K562 (cell line): ENCODE measurements at regions not wholly inside any gene's neighbourhood (a gene's known extent, or its start where the extent isn't known, plus 50 kb on each side); places are given as distances from the start of the nearest gene placed in this dataset.

Experiments
- ATAC-seq: fragments of 200-7000 bp; cut with Tn5 transposase; 3 replicates; pipeline ENCODE4 v1.9.1; 2020; ENCODE audit warnings: moderate library complexity
- BruUV-seq: library from RNA; stranded (reverse); fragments of 400-500 nt; replicated peaks from 2 replicates; lab custom pipeline; 2021; lab: Mats Ljungman, UMichigan
- CTCF ChIA-PET: fragments of 300-600 bp; formaldehyde crosslinking; extraction: SDS; loops from one replicate; lab custom pipeline; 2021; ENCODE audit warnings: low intra/inter-chr PET ratio; lab: Yijun Ruan, JAX
- POLR2A ChIA-PET: fragments of 300-600, 350-650 bp; sonication (Branson Sonifier 250); formaldehyde crosslinking; extraction: SDS; loops from one replicate; lab custom pipeline; 2021; ENCODE audit warnings: antibody characterized with exemption, inconsistent platforms; lab: Yijun Ruan, JAX
- DNase-seq, 4 experiments: peaks; one replicate each; pipeline versions ENCODE4 v3.0.0 to v3.0.0-alpha.2; 2011 to 2018; ENCODE audit warnings: low spot score in 3 of 4, mixed read lengths in 3 of 4; ENCODE audit errors: extremely low read depth in 1 of 4
- FAIRE-seq: peaks from 2 replicates; lab custom pipeline; 2011; peaks lifted over from hg19 to GRCh38; lab: Jason Lieb, UNC
- H2AFZ ChIP-seq: 2 replicates; pipeline ENCODE4 v1.6.0; 2011; ENCODE audit warnings: low read depth, low read length, control low read depth, inconsistent platforms
- H3K27ac ChIP-seq: fragments of 200-600 bp; 3 replicates; pipeline ENCODE4 v1.8.0; 2011; ENCODE audit warnings: low read depth, mild to moderate bottlenecking, control low read depth, inconsistent platforms, low read length, moderate library complexity, mixed read lengths; ENCODE audit errors: extremely low read depth
- H3K27me3 ChIP-seq, 2 experiments: fragments of 300-600 bp in 1 of 2; 2 replicates in 1 of 2; 3 replicates in 1 of 2; pipeline versions ENCODE4 v1.6.0 to v1.8.0; 2011; ENCODE audit warnings: inconsistent platforms in 2 of 2, low read length in 2 of 2, mild to moderate bottlenecking in 1 of 2, mixed read lengths in 1 of 2, moderate library complexity in 1 of 2; ENCODE audit not compliant: control insufficient read depth in 2 of 2, insufficient read depth in 2 of 2
- H3K36me3 ChIP-seq: fragments of 300-600 bp; 3 replicates; pipeline ENCODE4 v1.8.0; 2011; ENCODE audit warnings: mild to moderate bottlenecking, low read length, inconsistent platforms; ENCODE audit not compliant: control insufficient read depth, insufficient read depth
- H3K4me1 ChIP-seq, 2 experiments: fragments of 200-600 bp in 1 of 2; replicated peaks in 1 of 2; 2 replicates in 1 of 2; 3 replicates in 1 of 2; pipeline versions ENCODE4 v1.5.1 to v1.8.0; 2011; ENCODE audit warnings: inconsistent platforms in 2 of 2, low read length in 2 of 2, mild to moderate bottlenecking in 1 of 2, mixed read lengths in 1 of 2, moderate library complexity in 1 of 2; ENCODE audit not compliant: control insufficient read depth in 2 of 2, insufficient read depth in 2 of 2
- H3K4me2 ChIP-seq: 2 replicates; pipeline ENCODE4 v1.6.1; 2011; ENCODE audit warnings: low read length, control low read depth, inconsistent platforms, mixed read lengths; ENCODE audit not compliant: insufficient read depth
- H3K4me3 ChIP-seq: fragments of 200-600 bp; sonication (generic), shearing (Covaris generic); 2 replicates; pipeline ENCODE4 v1.5.1; 2016; ENCODE audit warnings: control low read depth, inconsistent platforms
- H3K79me2 ChIP-seq: fragments of 200-600 bp; 3 replicates; pipeline ENCODE4 v1.8.0; 2011; ENCODE audit warnings: low read length, inconsistent platforms; ENCODE audit not compliant: control insufficient read depth, insufficient read depth
- H3K9ac ChIP-seq, 2 experiments: 2 replicates each; pipeline versions ENCODE4 v1.6.0 to v1.6.1; 2011; ENCODE audit warnings: low read depth in 2 of 2, low read length in 2 of 2, control low read depth in 1 of 2, inconsistent platforms in 1 of 2, mild to moderate bottlenecking in 1 of 2, mixed read lengths in 1 of 2; ENCODE audit not compliant: insufficient read depth in 1 of 2
- H3K9me1 ChIP-seq: one replicate; pipeline ENCODE4 v1.6.0; 2011; ENCODE audit warnings: inconsistent platforms, mild to moderate bottlenecking, low read length, moderate library complexity; ENCODE audit not compliant: control insufficient read depth, insufficient read depth
- H3K9me3 ChIP-seq: replicated peaks from 2 replicates; pipeline ENCODE4 v1.5.1; 2011; ENCODE audit warnings: low read depth, low read length, inconsistent platforms; ENCODE audit not compliant: control insufficient read depth, insufficient read depth
- H4K20me1 ChIP-seq: replicated peaks from 2 replicates; pipeline ENCODE4 v1.6.1; 2011; ENCODE audit warnings: low read length, inconsistent platforms, mixed read lengths; ENCODE audit not compliant: control insufficient read depth, insufficient read depth
- FUS ChIP-seq: fragments of 200-400 bp; formaldehyde crosslinking; optimal IDR thresholded peaks from 2 replicates; pipeline ENCODE3; 2017; ENCODE audit warnings: low read depth, low read length
- JUNB ChIP-seq: fragments of 450-650 bp; formaldehyde crosslinking; conservative IDR thresholded peaks from 2 replicates; pipeline ENCODE4 v1.4.0; 2020; ENCODE audit warnings: mild to moderate bottlenecking
- KDM2B ChIP-seq: fragments of 250-450 bp; sonication (Bioruptor Pico); IDR thresholded peaks from 2 replicates; pipeline ENCODE4 v1.8.0; 2021; ENCODE audit warnings: mild to moderate bottlenecking, moderate library complexity
- KDM4B ChIP-seq, 2 experiments: fragments of 450-650 bp in 1 of 2; sonication (generic) in 1 of 2; IDR thresholded peaks; 2 replicates each; pipeline ENCODE4 v1.6.1; 2016 to 2017; ENCODE audit warnings: borderline replicate concordance in 2 of 2, antibody characterized with exemption in 1 of 2, low read depth in 1 of 2, mild to moderate bottlenecking in 1 of 2
- KLF10 ChIP-seq: fragments of 250-450 bp; sonication (Bioruptor Pico); IDR thresholded peaks from 2 replicates; pipeline ENCODE4 v1.6.1; 2021; ENCODE audit warnings: matching md5 sums
- MTA2 ChIP-seq: fragments of 450-650 bp; IDR thresholded peaks from 2 replicates; pipeline ENCODE4 v1.6.1; 2016; ENCODE audit warnings: low read depth
- NFRKB ChIP-seq: fragments of 450-650 bp; IDR thresholded peaks from 2 replicates; pipeline ENCODE4 v1.6.1; 2016; ENCODE audit warnings: low read depth
- SP1 ChIP-seq: sonication (generic); formaldehyde crosslinking; IDR thresholded peaks from 2 replicates; pipeline ENCODE4 v1.8.1; 2022; ENCODE audit warnings: mild to moderate bottlenecking, missing genetic modification reagents
- TFAM ChIP-seq: fragments of 250-450 bp; sonication (Bioruptor Pico); conservative IDR thresholded peaks from 2 replicates; pipeline ENCODE4 v1.5.0; 2021; ENCODE audit warnings: mild to moderate bottlenecking, moderate library complexity
- ZNF124 ChIP-seq: sonication (generic); formaldehyde crosslinking; IDR thresholded peaks from 2 replicates; pipeline ENCODE4 v1.8.1; 2022; ENCODE audit warnings: missing genetic modification reagents
- ZNF76 ChIP-seq: fragments of 250-450 bp; sonication (Bioruptor Pico); IDR thresholded peaks from 2 replicates; pipeline ENCODE4 v1.4.0; 2020; ENCODE audit warnings: mild to moderate bottlenecking, moderate library complexity, borderline replicate concordance
- ZNF785 ChIP-seq: fragments of 250-450 bp; sonication (Bioruptor Pico); IDR thresholded peaks from 2 replicates; pipeline ENCODE4 v1.4.0; 2020; ENCODE audit warnings: mild to moderate bottlenecking
- ZSCAN32 ChIP-seq: fragments of 450-650 bp; formaldehyde crosslinking; IDR thresholded peaks from 2 replicates; pipeline ENCODE4 v1.4.0; 2020; ENCODE audit warnings: mild to moderate bottlenecking, moderate library complexity
- WGBS: fragments of 100-300 bp; shearing (Covaris generic); methylation state at CpG from one replicate; pipeline ENCODE4 v1.1.6; 2016; ENCODE audit warnings: low coverage, mixed read lengths; ENCODE audit not compliant: insufficient coverage; ENCODE audit errors: missing lambda C conversion rate; 5-methylcytosine and 5-hydroxymethylcytosine counted together
- in situ Hi-C: fragments of 300-500 bp; cut with MboI; formaldehyde crosslinking; loops from 4 replicates; pipeline ENCODE4 v1.15.0; 2018; ENCODE audit warnings: inconsistent platforms, mixed read lengths
- intact Hi-C: fragments of 100-400 bp; cut with micrococcal nuclease; formaldehyde crosslinking; loops from 2 replicates; pipeline ENCODE4 v1.14.2; 2022
- TF ChIP-seq, protein P1 (sequence below): fragments of 450-650 bp; IDR thresholded peaks from 2 replicates; pipeline ENCODE4 v1.7.0; 2016; ENCODE audit warnings: borderline replicate concordance
- TF ChIP-seq, protein P2 (sequence below): sonication (generic); formaldehyde crosslinking; IDR thresholded peaks from 2 replicates; pipeline ENCODE4 v1.8.0; 2023; ENCODE audit warnings: mild to moderate bottlenecking, missing genetic modification reagents
- TF ChIP-seq, protein P3 (sequence below), 2 experiments: fragments of 450-650 bp; conservative IDR thresholded peaks; 2 replicates each; pipeline ENCODE4 v1.6.1; 2017; ENCODE audit warnings: mild to moderate bottlenecking in 2 of 2, moderate library complexity in 2 of 2
- TF ChIP-seq, protein P4 (sequence below): sonication (generic); formaldehyde crosslinking; IDR thresholded peaks from 2 replicates; pipeline ENCODE4 v1.8.0; 2022; ENCODE audit warnings: mild to moderate bottlenecking, missing genetic modification reagents

DNA sequence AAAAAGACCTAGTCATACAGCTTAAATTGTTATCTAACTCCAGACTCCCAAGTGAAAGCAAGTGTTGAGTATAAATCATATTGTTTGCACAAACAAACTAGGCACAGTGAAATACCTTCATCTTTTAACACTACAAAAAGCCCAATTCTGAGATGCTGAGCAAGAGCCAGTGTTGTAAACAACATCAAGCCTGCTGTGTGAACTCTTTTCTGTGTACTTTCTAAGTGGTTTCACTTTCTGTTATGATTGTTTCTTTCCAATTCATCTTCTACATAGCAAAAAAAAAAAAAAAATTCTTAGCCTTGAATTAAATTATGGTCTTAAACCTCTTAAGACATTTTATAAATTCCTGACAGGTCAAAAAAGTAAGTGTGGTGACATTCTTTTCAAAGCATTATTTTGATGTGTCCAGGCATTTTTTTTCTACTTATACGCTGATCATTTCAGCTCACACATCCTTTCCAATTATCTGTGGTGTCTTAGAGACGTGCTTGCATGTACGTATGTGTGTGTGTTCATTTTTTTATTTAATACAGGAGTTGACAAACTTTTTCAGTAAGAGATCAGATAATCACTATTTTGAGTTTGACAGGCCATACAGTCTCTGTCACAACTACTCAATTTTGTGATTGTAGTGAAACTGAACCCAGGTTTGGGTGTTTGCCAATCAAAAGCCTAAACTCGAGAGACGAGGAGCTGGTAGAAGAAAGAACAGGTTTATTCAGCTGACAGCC lies 556.1 kb downstream of the CDH9 start:
- POLR2A ChIA-PET = no interaction called here
- intact Hi-C loops (no loop called here), in situ Hi-C loops (no loop called here)
- Histone ChIP-seq H3K79me2 (no peaks in the 10 kb centered on the region), H3K4me1 (no peaks in the 10 kb centered on the region), H3K9me1 (no peaks in the 10 kb centered on the region), H3K9ac (no peak overlapping the region), H3K4me3 (no peak overlapping the region), H3K9me3 (no peaks in the 10 kb centered on the region), H3K27me3 (no peaks in the 10 kb centered on the region), H4K20me1 (no peaks in the 10 kb centered on the region), H3K27ac (no peak overlapping the region), H3K36me3 (no peaks in the 10 kb centered on the region), H3K4me2 (no peak overlapping the region), H2AFZ (no peak overlapping the region)
- BruUV-seq = no TSS peak
- DNase-seq (no peak), FAIRE-seq (no peak), ATAC-seq (no peak)
- CTCF ChIA-PET = interaction anchor here (0.6 kb wide), 1 partner anchor 1531 kb away, joined by 5 read pairs; no protein-coding TSS in a partner anchor
- under 1% methylated on average over 5 of the region's 5 CpGs for WGBS
- TF ChIP-seq, protein P1, sequence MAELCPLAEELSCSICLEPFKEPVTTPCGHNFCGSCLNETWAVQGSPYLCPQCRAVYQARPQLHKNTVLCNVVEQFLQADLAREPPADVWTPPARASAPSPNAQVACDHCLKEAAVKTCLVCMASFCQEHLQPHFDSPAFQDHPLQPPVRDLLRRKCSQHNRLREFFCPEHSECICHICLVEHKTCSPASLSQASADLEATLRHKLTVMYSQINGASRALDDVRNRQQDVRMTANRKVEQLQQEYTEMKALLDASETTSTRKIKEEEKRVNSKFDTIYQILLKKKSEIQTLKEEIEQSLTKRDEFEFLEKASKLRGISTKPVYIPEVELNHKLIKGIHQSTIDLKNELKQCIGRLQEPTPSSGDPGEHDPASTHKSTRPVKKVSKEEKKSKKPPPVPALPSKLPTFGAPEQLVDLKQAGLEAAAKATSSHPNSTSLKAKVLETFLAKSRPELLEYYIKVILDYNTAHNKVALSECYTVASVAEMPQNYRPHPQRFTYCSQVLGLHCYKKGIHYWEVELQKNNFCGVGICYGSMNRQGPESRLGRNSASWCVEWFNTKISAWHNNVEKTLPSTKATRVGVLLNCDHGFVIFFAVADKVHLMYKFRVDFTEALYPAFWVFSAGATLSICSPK = no peak
- TF ChIP-seq NFRKB = no peak
- TF ChIP-seq, protein P2, sequence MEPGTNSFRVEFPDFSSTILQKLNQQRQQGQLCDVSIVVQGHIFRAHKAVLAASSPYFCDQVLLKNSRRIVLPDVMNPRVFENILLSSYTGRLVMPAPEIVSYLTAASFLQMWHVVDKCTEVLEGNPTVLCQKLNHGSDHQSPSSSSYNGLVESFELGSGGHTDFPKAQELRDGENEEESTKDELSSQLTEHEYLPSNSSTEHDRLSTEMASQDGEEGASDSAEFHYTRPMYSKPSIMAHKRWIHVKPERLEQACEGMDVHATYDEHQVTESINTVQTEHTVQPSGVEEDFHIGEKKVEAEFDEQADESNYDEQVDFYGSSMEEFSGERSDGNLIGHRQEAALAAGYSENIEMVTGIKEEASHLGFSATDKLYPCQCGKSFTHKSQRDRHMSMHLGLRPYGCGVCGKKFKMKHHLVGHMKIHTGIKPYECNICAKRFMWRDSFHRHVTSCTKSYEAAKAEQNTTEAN (CRISPR knock-in tag) = no peak
- no peak for TF ChIP-seq FUS
- TF ChIP-seq SP1 (CRISPR knock-in tag) = no peak
- TF ChIP-seq MTA2 = no peak
- TF ChIP-seq KDM2B (CRISPR knock-in tag) = no peak
- TF ChIP-seq ZNF785 (CRISPR knock-in tag) = no peak
- no peak for TF ChIP-seq ZNF124 (CRISPR knock-in tag)
- TF ChIP-seq KDM4B (IDR thresholded peaks at IDR 0.05; ENCODE audit: borderline replicate concordance in 2 of 2, low read depth in 1 of 2) = no peak
- no peak for TF ChIP-seq JUNB (CRISPR knock-in tag)
- TF ChIP-seq, protein P3, sequence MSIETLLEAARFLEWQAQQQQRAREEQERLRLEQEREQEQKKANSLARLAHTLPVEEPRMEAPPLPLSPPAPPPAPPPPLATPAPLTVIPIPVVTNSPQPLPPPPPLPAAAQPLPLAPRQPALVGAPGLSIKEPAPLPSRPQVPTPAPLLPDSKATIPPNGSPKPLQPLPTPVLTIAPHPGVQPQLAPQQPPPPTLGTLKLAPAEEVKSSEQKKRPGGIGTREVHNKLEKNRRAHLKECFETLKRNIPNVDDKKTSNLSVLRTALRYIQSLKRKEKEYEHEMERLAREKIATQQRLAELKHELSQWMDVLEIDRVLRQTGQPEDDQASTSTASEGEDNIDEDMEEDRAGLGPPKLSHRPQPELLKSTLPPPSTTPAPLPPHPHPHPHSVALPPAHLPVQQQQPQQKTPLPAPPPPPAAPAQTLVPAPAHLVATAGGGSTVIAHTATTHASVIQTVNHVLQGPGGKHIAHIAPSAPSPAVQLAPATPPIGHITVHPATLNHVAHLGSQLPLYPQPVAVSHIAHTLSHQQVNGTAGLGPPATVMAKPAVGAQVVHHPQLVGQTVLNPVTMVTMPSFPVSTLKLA (conservative IDR thresholded peaks at IDR 0.05) = no peak
- no peak for TF ChIP-seq KLF10 (CRISPR knock-in tag)
- no peak for TF ChIP-seq TFAM
- TF ChIP-seq, protein P4, sequence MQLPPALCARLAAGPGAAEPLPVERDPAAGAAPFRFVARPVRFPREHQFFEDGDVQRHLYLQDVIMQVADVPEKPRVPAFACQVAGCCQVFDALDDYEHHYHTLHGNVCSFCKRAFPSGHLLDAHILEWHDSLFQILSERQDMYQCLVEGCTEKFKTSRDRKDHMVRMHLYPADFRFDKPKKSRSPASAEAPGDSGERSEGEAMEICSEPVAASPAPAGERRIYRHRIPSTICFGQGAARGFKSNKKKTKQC (CRISPR knock-in tag) = no peak
- no peak for TF ChIP-seq ZNF76 (CRISPR knock-in tag)
- no peak for TF ChIP-seq ZSCAN32 (CRISPR knock-in tag)
